COLO668 (cell line): ENCODE measurements at regions not wholly inside any gene's neighbourhood (a gene's known extent, or its start where the extent isn't known, plus 50 kb on each side); places are given as distances from the start of the nearest gene placed in this dataset.
"Not testable (repeated sequence)": the region's sequence is repeated elsewhere in the genome, so short reads cannot be mapped to it uniquely, and the experiment has no call there.

Experiments used
- DNase-seq: peaks from one replicate; lab custom pipeline; 2025; ENCODE audit not compliant: unreplicated experiment; lab: John Stamatoyannopoulos, UW

DNA sequence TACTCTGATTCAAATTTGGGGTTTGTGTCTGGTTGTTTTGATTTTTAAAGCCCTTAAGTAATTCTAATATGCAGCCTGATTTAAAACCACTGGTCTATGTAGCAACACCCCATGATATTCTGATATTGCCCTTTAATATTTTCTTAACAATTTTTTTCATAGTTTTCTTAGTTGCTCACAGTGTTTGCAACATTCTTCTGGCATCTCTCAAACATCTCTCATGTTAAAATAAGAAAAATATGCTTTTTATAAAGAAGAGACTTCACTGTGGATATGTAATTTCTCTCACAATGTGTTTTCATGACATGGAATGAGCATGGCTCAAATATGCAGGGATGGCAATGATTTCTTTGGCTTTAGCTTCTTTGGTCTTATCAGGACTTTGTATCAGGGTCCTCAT, 183.7 kb downstream of the TAF11L14 start:
- DNase-seq: no peak

DNA sequence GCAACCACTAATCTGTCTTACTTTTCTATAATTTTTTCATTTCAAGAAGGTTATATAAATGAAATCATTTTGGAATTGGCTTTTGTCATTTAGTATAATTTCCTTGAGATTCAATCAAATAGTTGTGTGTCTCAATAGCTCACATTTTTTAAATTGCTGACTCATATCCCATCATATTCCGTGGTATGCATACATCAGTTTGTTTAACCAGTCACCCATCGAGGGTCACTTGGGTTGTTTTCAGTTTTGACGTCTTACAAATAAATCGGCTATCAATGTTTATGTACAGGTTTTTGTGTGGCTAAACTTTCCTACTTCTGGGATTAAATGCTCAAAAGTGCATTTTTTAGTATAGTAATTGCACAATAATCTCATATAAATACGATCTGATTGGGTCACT, 185.5 kb downstream of the TAF11L14 start:
- no peak for DNase-seq

DNA sequence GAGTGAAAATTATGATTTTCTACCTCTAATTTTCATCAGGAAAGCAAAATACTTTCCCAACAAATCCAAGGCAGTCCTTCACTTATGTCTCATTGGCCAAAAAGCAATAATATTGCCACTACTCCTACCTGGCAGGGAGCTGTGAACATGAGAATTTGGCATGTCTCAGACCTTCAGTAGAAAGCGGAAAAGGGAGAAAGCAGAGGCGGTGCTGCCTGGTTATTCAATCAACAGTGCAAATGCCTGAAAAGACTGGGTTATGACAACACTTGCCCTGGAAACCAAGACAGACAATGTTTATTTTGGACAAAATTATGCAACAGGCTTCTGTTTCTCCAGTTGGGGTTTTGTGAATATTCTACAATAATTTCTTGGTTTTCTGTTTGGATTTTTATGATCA, 194.4 kb downstream of the TAF11L14 start:
- no peak for DNase-seq

DNA sequence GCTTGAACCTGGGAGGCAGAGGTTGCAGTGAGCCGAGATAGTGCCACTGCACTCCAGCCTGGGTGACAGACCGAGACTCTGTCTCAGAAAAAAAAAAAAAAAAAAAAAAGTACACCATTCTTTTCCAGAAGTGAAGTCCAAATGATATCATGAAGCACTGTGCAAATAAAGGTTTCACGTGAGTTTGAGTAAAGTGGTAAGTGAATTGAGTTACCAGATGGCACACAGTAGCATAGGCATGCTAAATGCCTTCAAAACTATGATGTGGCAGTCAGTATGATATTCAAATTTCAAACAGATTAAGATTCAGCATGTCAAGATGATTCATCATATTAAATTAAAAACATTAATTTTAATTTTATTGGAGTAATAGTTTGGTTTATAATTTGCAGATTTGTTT, 195.2 kb downstream of the TAF11L14 start:
- no peak for DNase-seq

DNA sequence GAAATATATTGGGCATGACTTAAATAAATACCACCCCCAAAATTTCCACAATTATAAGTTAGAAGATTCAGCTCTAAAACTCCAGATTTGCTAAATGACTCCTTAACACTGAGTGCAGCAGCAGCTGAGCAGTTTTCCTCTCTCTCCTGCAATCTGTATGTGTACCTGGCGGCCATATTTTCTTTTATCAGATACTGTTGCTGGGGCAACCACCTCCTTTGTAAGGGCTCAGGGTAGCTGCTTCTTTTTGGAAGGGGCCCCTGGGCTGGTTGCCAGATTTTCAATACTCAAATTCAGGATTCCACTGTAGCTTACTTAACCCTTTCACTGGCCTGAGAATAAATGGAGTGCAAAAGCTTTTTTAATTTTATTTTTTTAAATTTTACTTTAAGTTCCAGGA, 197.0 kb downstream of the TAF11L14 start:
- no peak for DNase-seq

DNA sequence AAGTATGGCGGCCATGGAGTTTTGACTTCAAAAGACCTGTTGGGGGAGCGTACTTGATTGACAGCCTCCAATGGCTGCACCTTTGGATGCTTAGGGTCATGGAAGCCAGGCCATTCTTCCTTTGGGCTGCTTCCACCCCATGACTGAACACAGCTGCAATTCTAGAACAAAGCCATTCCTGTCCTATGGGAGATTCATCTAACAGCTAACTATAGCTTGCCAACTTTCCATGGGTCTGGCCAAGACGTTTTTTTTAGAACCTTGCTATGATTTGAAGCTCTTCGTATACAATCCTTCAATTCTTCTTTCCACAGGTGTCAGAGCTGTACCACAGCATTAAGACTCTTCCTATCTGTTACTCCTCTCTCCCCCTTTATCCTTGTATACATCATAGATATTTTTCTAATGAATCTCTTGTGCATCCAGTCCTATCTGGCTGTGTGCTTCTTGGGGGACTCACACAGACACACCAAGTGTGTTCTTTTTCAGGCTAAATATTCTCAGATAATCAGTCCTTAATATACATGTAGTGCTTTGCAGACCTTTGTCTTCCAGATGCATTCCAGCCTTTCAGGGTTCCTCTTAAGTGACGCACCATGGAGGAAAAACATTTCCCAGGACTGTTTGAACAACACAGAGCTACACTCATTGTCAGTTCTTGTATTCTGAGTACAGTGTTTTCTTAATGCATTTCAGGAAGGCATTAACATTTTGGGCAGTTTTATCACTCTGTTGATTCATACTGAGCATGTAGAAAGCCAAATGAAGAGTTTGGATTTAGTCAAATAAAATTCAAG, 198.9 kb downstream of the TAF11L14 start:
- DNase-seq: no peak

DNA sequence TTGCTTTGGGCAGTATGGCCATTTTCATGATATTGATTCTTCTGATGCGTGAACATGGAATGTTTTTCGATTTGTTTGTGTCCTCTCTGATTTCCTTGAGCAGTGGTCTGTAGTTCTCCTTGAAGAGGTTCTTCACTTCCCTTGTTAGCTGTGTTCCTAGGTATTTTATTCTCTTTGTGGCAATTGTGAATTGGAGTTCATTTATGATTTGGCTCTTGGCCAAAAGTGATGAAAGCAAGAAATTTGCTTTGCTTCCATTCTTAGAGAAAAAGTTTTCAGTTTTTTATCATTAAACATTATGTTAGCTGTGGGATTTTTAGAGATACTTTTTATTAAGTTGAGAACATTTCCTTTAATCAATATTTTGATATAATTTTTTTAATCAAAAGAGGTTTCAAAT, 203.5 kb downstream of the TAF11L14 start:
- DNase-seq: no peak

DNA sequence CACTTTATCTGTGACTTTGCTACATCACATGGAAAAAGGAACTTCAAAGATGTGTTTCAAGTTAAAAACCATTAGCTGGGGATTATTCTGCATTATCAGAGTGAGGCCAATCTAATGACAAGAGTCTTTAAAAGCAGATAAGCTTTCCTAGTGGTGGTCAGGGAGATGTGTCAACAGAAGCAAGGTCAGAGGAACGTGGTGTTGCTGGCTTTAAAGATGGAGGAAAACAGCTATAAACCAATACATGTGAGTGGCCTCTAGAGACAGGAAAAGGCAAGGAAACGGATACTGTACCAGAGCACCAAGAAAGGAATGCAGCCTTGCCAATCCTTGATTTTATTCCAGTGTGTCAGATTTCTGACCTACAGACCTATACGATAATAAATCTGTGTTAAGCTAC, 204.2 kb downstream of the TAF11L14 start:
- no peak for DNase-seq

DNA sequence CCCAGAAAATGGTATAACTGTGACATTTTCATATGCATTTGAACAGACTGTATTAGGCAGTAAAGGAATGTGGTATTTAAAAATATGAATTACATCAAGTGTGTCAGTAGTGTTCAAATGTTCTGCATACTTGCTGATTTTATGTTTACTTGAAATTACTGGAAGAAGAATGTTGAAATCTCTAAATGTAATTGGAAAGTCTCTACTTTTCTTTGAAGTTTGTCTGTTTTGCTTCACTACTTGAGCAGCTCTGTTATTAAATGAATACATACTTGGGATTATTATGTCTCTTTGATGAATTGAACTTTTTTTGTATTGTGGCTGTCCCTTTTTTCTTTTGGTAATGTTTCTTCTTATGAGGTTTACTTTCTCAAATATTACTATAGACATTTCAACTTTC, 205.6 kb downstream of the TAF11L14 start:
- no peak for DNase-seq

DNA sequence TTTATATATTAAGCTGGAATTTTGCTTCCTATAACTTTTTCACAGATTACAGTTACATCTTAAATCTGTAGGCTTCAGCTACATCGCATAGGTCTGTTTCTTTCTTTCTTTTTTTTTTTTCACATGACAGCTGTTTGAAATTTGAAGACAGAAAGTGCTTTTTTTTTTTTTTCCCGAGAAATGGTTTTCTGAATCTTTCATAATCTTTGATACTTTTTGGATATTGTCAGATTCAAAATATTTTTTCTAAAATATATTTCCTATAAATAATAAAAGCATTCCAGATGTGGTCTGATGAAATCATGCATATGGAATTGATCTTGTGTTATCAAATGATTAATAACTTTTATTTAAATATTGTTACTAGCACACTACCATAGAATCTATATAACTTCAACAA, 212.2 kb downstream of the TAF11L14 start:
- no peak for DNase-seq

DNA sequence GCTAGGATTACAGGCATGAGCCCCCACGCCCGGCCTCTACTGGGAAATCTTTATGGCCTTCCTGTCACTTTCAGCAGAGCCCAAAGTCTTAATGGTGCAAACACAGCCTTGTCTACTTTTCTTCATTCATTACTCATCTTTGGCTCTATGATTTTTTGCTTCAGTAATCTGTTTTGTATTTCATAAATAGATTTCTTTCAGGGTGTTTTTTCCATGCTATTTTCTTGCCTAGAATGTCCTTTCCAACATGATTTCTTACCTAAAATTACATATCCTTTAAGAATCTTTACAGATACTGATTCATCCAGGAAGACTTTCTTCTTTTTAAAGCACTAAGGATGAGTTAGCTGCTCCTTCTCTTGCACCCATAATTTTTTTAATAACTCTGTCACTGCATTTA, 213.0 kb downstream of the TAF11L14 start:
- DNase-seq: no peak

DNA sequence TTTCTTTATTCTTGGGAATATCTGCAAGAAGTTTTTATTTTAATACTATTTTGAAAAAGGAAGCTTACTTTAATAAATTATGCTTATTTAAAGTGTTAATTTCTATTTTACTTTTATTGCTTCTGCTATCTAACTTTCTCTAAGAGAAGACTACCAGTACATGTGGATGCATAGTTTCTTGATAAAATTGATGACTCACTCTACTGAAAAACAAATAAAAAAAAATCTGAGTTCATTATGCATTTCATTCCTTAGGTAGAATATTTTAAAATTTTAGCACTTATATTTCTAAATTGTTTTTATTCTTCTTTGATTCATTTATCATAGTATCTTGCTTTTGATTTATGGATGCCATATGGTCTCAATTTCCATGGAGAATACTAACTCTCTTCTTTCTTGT, 217.9 kb downstream of the TAF11L14 start:
- DNase-seq: no peak

DNA sequence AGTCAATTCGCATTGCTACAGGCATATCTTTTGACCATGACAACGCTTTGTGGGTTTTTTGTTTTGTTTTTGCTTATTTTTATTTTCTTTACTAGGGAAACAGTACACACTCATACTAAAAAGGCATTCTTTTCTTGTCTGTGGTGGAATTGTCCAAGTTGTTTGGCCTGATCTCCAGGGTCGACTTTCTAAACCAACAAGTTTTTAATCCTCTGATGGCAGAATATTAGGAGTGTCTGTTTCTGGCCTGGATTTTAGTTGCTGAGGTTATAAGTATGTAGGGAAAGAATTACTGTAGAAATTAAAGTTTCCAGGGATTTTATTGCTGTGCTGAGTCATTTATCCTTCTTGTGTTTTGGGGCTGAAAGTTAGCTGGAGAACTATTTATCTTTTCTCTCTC, 218.5 kb downstream of the TAF11L14 start:
- DNase-seq: no peak

DNA sequence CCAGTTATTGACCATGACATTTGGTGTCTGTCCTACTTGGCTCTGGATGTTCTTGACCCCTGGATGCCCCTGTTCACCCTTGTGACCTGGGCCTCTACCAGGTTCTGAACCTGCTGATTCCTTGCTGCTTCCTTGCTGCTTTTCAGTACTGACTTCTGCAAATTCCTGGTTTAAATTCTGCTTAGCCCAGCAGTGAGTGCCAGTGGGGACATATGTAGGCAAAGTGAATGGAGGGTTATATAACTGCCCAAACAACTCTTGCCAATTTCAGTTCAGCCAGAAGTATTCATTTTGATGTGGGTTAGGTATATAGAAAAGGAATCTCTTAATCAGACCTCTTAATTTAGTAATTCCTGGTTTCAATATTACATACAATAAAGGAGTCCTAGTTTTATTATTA, 220.6 kb downstream of the TAF11L14 start:
- no peak for DNase-seq

DNA sequence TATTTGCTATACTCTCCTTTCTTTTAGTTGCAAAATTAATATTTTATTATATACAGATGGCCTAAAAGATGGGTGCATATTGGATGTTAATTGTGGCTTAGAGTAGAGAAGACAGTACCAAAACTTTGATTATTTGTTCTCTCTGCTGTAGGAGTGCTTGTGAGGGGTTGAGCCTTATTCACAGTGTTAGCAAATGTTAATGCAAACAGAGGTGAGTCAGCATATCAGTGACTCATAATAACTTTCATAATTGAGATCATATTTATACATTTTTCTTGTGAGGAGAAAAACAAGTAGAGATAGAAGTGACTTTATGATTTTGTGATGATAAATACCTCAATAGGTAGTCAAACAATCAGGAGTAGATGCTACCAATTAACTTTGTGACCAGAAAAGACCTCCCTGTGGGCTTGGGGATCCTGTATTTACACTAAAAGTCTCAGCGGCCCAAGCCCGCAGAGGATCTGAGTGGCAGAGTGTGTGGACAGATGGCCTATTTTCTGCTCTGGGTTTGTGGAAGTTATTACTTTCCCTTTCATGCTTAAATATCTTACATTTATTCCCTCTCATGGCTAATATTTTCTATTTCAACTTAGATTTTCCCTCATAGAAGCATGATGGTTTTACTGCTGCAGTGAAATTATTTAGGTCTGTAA, 226.5 kb downstream of the TAF11L14 start:
- DNase-seq: no peak

DNA sequence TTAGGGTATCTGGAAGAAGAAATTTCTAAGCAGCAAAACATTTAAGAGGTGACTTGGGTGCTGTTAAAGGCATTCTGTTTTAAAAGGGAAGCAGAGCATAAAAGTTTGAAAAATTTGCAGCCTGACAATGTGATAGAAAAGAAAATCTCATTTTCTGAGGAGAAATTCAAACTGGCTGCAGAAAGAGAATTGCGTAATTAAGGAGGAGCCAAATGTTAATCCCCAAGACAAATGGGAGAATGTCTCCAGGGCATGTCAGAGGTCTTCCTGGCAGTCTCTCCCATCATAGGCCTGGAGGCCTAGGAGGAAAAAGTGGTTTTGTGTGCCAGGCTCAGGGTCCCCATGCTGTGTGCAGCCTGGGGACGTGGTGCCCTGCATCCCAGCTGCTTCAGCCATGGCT, 230.6 kb downstream of the TAF11L14 start:
- DNase-seq: not testable (repeated sequence)

DNA sequence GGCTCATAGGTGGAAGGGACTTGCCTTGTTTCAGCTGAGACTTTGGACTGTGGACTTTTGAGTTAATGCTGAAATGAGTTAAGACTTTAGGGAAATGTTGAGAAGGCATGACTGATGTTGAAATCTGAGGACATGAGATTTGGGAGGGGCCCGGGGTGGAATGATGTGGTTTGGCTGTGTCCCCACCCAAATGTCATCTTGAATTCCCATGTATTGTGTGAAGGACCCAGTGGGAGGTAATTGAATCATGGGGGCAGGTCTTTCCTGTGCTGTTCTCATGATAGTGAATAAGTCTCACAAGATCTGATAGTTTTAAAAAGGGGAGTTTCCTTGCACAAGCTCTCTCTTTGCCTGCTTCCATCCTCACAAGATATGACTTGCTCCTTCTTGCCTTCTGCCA, 231.7 kb downstream of the TAF11L14 start:
- not testable (repeated sequence) for DNase-seq

DNA sequence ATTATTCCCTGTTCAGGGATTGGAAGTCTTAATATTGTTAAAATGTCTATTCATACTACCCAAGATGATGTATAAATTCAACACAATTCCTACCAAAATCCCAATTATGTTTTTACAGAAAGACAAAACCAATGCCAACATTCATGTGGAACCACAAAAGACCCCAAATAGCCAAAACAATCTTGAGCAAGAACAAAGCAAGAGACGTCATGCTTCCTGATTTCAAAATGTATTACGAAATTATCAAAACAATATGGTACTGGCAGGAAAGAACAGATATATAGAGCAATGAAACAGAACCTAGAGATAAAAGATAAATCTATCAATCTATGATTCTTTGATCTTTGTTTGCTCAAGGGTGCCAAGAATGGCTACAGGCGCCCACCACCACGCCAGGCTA, 237.9 kb downstream of the TAF11L14 start:
- DNase-seq: no peak

DNA sequence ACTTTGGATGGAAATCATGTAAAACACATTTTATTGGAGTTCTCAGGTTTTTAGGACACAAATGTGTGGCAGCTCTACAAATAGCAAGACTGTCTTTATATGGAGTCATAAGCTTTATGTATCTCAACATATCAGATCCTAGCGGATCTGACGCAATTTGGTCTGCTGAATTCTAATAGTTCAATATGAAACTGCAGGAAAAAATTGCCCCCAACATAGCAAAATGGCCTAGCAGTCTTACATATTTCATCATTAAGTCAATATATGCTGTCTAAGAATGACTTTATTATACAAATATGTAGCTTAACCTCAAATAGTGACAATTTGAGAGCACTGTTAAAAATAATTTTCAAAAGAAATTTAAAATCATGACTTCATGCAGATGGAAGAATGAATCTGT, 244.3 kb downstream of the TAF11L14 start:
- no peak for DNase-seq

DNA sequence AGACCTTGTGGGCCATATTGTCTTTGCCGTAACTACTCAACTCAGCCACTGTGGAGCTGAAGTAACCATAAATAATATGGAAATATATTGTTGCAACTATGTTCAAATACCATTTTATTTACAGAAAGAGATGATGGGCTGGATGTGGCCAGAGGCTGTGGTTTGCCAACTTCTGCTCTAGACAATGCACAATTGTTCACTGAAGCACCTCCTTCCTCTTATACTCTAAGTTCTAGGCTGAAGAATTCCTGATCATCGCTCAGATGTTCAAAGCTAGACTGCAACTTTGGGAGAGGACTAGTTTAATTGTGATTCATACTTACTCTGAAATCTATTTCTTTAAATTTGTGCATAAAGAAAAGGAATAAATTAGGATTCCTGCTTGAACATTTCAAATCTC, 245.0 kb downstream of the TAF11L14 start:
- no peak for DNase-seq

DNA sequence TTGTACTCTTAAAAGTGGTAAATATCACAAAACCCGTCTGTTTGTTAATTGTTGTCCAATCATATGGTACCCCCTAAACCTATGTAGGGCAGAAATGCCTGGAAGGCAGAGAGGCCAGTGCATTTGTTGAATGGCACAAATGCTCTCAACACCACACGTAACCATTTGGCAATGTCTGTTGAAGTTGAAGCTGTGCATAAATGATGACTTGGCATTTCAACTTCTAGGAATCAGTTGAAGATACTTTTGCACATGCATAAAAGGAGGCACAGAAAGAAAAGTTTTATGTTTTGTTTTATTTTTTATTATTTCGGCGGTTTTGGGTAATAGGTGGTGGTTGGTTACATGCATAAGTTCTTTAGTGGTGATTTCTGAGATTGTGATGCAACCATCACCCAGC, 246.6 kb downstream of the TAF11L14 start:
- no peak for DNase-seq

DNA sequence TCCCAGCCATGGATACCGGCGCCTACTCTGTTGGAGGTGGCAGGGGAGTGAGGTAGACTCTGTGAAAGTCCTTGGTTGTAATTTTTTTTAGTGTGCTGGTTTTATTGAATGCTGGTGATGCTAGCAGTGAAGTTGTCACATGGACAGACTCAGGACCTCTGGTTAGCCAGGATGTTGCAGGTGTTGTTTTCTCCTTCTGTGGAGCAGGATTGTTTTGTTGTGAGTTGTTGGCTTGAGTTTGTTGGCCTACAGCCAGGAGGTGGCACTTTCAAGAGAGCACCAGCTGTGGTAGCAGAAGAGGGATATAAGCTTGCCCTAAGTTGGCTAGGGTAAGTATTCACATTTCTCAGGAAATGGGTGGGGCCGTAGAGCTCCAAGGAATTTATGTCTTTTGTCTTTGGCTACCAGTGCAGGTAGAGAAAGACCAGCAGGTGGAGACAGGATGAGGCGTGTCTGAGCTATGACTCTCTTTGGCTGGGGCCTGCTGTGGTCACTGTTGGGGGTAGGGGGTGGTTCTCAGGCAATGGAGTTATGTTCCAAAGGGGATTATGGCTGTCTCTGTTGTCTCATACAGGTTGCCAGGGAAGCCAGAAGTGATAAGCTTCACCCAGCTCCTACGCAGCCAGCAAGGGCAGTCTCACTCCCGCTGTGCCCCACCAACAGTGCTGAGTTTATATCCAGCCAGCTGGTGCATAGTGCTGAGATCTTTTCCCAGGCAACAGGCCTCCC, 248.7 kb downstream of the TAF11L14 start:
- no peak for DNase-seq
